Esophagus squamous epithelium (tissue), 4 donors: ENCODE measurements at regions not wholly inside any gene's neighbourhood (a gene's known extent, or its start where the extent isn't known, plus 50 kb on each side); places are given as distances from the start of the nearest gene placed in this dataset.

Experiments
- CTCF ChIP-seq, 6 experiments: fragments of 450-650 bp in 4 of 6; fragments of 200-600 bp in 2 of 6; sonication (generic) in 2 of 6; IDR thresholded peaks; one replicate each; pipeline ENCODE4 v1.5.1; 2016 to 2019; ENCODE audit warnings: antibody characterized with exemption in 6 of 6, mild to moderate bottlenecking in 4 of 6, moderate library complexity in 4 of 6
- POLR2A ChIP-seq, 4 donors: fragments of 450-650 bp; IDR thresholded peaks; one replicate each; pipeline ENCODE4 v1.6.1; 2017; ENCODE audit warnings: antibody characterized with exemption in 4 of 4, mild to moderate bottlenecking in 4 of 4, moderate library complexity in 3 of 4

- TF ChIP-seq CTCF (IDR thresholded peaks at IDR 0.05) (no peak), POLR2A (IDR thresholded peaks at IDR 0.05) (no peak)
These were observed 124.4 kb upstream of the SLC35F3 start for GRCh38 chr1:233780049-233780448.
